ENCODE measurements at regions not wholly inside any gene's neighbourhood (a gene's known extent, or its start where the extent isn't known, plus 50 kb on each side); places are given as distances from the start of the nearest gene placed in this dataset.

DNA sequence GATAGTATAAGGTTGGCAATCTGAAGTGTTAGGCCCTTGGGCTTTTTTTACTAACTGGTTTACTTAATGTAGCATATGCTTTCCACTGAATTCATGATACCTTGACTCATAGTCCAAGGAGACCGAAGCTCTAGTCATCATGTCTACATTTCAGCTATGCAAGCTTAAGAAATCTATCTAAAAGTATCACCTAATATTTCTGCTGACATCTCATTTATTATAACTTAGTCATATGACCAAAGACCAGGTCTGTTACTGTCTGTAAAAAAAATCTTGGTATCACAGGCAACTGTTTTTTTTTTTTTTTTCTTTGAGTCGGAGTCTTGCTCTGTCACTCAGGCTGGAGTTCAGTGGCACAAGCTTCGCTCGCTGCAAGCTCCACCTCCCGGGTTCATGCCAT, 814.0 kb upstream of the NDST4 start:
- H3K4me3 ChIP-seq (ENCODE audit: low read depth in 2 of 2, low read length in 2 of 2): no peak overlapping the region
- no peak overlapping the region for H3K27ac ChIP-seq (ENCODE audit: low read length)
- TF ChIP-seq TCF7L2 (IDR thresholded peaks at IDR 0.05; ENCODE audit: low read depth, low read length) (no peak), POLR2AphosphoS5 (IDR thresholded peaks at IDR 0.05; ENCODE audit: low read depth, low read length) (no peak)
- TF ChIP-seq, protein P1, sequence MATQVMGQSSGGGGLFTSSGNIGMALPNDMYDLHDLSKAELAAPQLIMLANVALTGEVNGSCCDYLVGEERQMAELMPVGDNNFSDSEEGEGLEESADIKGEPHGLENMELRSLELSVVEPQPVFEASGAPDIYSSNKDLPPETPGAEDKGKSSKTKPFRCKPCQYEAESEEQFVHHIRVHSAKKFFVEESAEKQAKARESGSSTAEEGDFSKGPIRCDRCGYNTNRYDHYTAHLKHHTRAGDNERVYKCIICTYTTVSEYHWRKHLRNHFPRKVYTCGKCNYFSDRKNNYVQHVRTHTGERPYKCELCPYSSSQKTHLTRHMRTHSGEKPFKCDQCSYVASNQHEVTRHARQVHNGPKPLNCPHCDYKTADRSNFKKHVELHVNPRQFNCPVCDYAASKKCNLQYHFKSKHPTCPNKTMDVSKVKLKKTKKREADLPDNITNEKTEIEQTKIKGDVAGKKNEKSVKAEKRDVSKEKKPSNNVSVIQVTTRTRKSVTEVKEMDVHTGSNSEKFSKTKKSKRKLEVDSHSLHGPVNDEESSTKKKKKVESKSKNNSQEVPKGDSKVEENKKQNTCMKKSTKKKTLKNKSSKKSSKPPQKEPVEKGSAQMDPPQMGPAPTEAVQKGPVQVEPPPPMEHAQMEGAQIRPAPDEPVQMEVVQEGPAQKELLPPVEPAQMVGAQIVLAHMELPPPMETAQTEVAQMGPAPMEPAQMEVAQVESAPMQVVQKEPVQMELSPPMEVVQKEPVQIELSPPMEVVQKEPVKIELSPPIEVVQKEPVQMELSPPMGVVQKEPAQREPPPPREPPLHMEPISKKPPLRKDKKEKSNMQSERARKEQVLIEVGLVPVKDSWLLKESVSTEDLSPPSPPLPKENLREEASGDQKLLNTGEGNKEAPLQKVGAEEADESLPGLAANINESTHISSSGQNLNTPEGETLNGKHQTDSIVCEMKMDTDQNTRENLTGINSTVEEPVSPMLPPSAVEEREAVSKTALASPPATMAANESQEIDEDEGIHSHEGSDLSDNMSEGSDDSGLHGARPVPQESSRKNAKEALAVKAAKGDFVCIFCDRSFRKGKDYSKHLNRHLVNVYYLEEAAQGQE (IDR thresholded peaks at IDR 0.05; ENCODE audit: insufficient read depth in 1 of 2, low read depth in 2 of 2, low read length in 1 of 2): no peak
- TF ChIP-seq, protein P2, sequence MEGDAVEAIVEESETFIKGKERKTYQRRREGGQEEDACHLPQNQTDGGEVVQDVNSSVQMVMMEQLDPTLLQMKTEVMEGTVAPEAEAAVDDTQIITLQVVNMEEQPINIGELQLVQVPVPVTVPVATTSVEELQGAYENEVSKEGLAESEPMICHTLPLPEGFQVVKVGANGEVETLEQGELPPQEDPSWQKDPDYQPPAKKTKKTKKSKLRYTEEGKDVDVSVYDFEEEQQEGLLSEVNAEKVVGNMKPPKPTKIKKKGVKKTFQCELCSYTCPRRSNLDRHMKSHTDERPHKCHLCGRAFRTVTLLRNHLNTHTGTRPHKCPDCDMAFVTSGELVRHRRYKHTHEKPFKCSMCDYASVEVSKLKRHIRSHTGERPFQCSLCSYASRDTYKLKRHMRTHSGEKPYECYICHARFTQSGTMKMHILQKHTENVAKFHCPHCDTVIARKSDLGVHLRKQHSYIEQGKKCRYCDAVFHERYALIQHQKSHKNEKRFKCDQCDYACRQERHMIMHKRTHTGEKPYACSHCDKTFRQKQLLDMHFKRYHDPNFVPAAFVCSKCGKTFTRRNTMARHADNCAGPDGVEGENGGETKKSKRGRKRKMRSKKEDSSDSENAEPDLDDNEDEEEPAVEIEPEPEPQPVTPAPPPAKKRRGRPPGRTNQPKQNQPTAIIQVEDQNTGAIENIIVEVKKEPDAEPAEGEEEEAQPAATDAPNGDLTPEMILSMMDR (IDR thresholded peaks at IDR 0.05): no peak
- H3K9me3 ChIP-seq (ENCODE audit: control insufficient read depth, insufficient read depth, low read depth, low read length): no peaks in the 10 kb centered on the region
- intact Hi-C loops (cut with micrococcal nuclease; ENCODE audit: unreplicated experiment): no loop called here
- ChIA-PET CTCF (no interaction called here), POLR2A (no interaction called here)
- BruUV-seq (replicated peaks): no TSS peak
- ATAC-seq (no peak), DNase-seq (ENCODE audit: low read depth, low spot score) (no peak)
- no peaks in the 10 kb centered on the region for H3K27me3 ChIP-seq (ENCODE audit: control insufficient read depth, insufficient read depth, low read length)
- in situ Hi-C loops (cut with HindIII; ENCODE audit: low pct_unique_long_range_greater_than_20kb, low sequenced_read_pairs): no loop called here
- H3K4me1 ChIP-seq (ENCODE audit: control insufficient read depth, insufficient read depth, low read length): no peaks in the 10 kb centered on the region
- H3K36me3 ChIP-seq (ENCODE audit: control insufficient read depth, insufficient read depth, low read length): no peaks in the 10 kb centered on the region

DNA sequence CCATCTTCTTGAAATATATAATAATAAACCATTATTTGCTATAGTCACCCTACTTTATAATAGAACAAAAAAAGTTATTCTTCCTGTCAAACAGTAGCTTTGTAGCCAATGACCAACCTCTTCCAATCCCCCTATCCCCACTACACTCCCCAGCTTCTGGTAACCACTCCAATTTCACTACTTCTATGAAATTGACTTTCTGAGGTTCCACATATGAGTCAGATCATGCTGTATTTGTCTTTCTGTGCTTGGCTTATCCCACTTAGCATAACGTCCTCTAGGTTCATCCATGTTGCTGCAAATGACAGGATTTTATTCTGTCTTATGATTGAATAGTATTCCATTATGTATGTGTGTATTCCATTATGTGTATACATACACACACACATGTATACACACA, 809.7 kb upstream of the NDST4 start:
- ChIA-PET POLR2A (no interaction called here), CTCF (no interaction called here)
- Histone ChIP-seq H3K27me3 (ENCODE audit: control insufficient read depth, insufficient read depth, low read length) (no peaks in the 10 kb centered on the region), H3K27ac (ENCODE audit: low read length) (no peak overlapping the region), H3K36me3 (ENCODE audit: control insufficient read depth, insufficient read depth, low read length) (no peaks in the 10 kb centered on the region), H3K9me3 (ENCODE audit: control insufficient read depth, insufficient read depth, low read depth, low read length) (no peaks in the 10 kb centered on the region), H3K4me1 (ENCODE audit: control insufficient read depth, insufficient read depth, low read length) (no peaks in the 10 kb centered on the region), H3K4me3 (ENCODE audit: low read depth in 2 of 2, low read length in 2 of 2) (no peak overlapping the region)
- TF ChIP-seq TCF7L2 (IDR thresholded peaks at IDR 0.05; ENCODE audit: low read depth, low read length) (no peak), SIN3A (IDR thresholded peaks at IDR 0.05; ENCODE audit: borderline replicate concordance, insufficient read depth, low read depth, low read length) (no peak), POLR2AphosphoS5 (IDR thresholded peaks at IDR 0.05; ENCODE audit: low read depth, low read length) (no peak)
- TF ChIP-seq, protein P1 (IDR thresholded peaks at IDR 0.05; ENCODE audit: insufficient read depth in 1 of 2, low read depth in 2 of 2, low read length in 1 of 2): no peak
- TF ChIP-seq, protein P2 (IDR thresholded peaks at IDR 0.05): no peak
- in situ Hi-C loops (cut with HindIII; ENCODE audit: low pct_unique_long_range_greater_than_20kb, low sequenced_read_pairs) (no loop called here), intact Hi-C loops (cut with micrococcal nuclease; ENCODE audit: unreplicated experiment) (no loop called here)
- ATAC-seq: no peak
- BruUV-seq (replicated peaks): no TSS peak
- DNase-seq (ENCODE audit: low read depth, low spot score): no peak
